ENCODE measurements at regions not wholly inside any gene's neighbourhood (a gene's known extent, or its start where the extent isn't known, plus 50 kb on each side); places are given as distances from the start of the nearest gene placed in this dataset.

GRCh38 chr14:97180304-97181200, 383.4 kb downstream of the VRK1 start:
- Histone ChIP-seq H3K27ac (ENCODE audit: low read depth in 1 of 2, low read length in 1 of 2) (no peak overlapping the region), H3K9ac (ENCODE audit: insufficient read depth in 1 of 2, low read length in 2 of 2) (no peak overlapping the region), H3K4me3 (no peak overlapping the region), H3K9me3 (ENCODE audit: control insufficient read depth in 4 of 4, insufficient read depth in 3 of 4, low read length in 3 of 4) (peaks cover 0 to 8% (median 0%) of the 10 kb centered on the region in 4 donors), H3K4me1 (ENCODE audit: control insufficient read depth in 5 of 5, insufficient read depth in 5 of 5, low read length in 5 of 5) (no peaks in the 10 kb centered on the region), H3K36me3 (ENCODE audit: control insufficient read depth in 4 of 4, insufficient read depth in 4 of 4, low read length in 4 of 4) (no peaks in the 10 kb centered on the region), H3K27me3 (ENCODE audit: control insufficient read depth in 3 of 3, insufficient read depth in 3 of 3, low read length in 2 of 3) (no peaks in the 10 kb centered on the region)
- TF ChIP-seq, protein P1, sequence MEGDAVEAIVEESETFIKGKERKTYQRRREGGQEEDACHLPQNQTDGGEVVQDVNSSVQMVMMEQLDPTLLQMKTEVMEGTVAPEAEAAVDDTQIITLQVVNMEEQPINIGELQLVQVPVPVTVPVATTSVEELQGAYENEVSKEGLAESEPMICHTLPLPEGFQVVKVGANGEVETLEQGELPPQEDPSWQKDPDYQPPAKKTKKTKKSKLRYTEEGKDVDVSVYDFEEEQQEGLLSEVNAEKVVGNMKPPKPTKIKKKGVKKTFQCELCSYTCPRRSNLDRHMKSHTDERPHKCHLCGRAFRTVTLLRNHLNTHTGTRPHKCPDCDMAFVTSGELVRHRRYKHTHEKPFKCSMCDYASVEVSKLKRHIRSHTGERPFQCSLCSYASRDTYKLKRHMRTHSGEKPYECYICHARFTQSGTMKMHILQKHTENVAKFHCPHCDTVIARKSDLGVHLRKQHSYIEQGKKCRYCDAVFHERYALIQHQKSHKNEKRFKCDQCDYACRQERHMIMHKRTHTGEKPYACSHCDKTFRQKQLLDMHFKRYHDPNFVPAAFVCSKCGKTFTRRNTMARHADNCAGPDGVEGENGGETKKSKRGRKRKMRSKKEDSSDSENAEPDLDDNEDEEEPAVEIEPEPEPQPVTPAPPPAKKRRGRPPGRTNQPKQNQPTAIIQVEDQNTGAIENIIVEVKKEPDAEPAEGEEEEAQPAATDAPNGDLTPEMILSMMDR (IDR thresholded peaks at IDR 0.05; ENCODE audit: control extremely low read depth, extremely low read depth): no peak
- no peak for DNase-seq
- no peak for ATAC-seq (ENCODE audit: insufficient read depth, low FRiP score)
- 87 to 92% methylated on average over 32 of the region's 32 CpGs for WGBS, 2 donors

- WGBS, 2 donors: 25 to 35% methylated on average over 6 of the region's 6 CpGs
- ATAC-seq (ENCODE audit: insufficient read depth, low FRiP score): no peak
- Histone ChIP-seq H3K9ac (ENCODE audit: insufficient read depth in 1 of 2, low read length in 2 of 2) (no peak overlapping the region), H3K27ac (ENCODE audit: low read depth in 1 of 2, low read length in 1 of 2) (no peak overlapping the region), H3K4me3 (no peak overlapping the region), H3K27me3 (ENCODE audit: control insufficient read depth in 3 of 3, insufficient read depth in 3 of 3, low read length in 2 of 3) (no peaks in the 10 kb centered on the region), H3K36me3 (ENCODE audit: control insufficient read depth in 4 of 4, insufficient read depth in 4 of 4, low read length in 4 of 4) (no peaks in the 10 kb centered on the region), H3K9me3 (ENCODE audit: control insufficient read depth in 4 of 4, insufficient read depth in 3 of 4, low read length in 3 of 4) (peaks cover 0 to 8% (median 0%) of the 10 kb centered on the region in 4 donors), H3K4me1 (ENCODE audit: control insufficient read depth in 5 of 5, insufficient read depth in 5 of 5, low read length in 5 of 5) (no peaks in the 10 kb centered on the region)
- peak in 1 of 3 donors; percentile 20 for DNase-seq
- TF ChIP-seq, protein P1 (IDR thresholded peaks at IDR 0.05; ENCODE audit: control extremely low read depth, extremely low read depth): no peak
Measured at GRCh38 chr14:97185186-97185585, 388.0 kb downstream of the VRK1 start.

GRCh38 chr14:97187916-97188315, 390.7 kb downstream of the VRK1 start:
- Histone ChIP-seq H3K4me1 (ENCODE audit: control insufficient read depth in 5 of 5, insufficient read depth in 5 of 5, low read length in 5 of 5) (no peaks in the 10 kb centered on the region), H3K9ac (ENCODE audit: insufficient read depth in 1 of 2, low read length in 2 of 2) (no peak overlapping the region), H3K36me3 (ENCODE audit: control insufficient read depth in 4 of 4, insufficient read depth in 4 of 4, low read length in 4 of 4) (no peaks in the 10 kb centered on the region), H3K4me3 (no peak overlapping the region), H3K27ac (ENCODE audit: low read depth in 1 of 2, low read length in 1 of 2) (no peak overlapping the region), H3K9me3 (ENCODE audit: control insufficient read depth in 4 of 4, insufficient read depth in 3 of 4, low read length in 3 of 4) (no peaks in the 10 kb centered on the region), H3K27me3 (ENCODE audit: control insufficient read depth in 3 of 3, insufficient read depth in 3 of 3, low read length in 2 of 3) (no peaks in the 10 kb centered on the region)
- TF ChIP-seq, protein P1 (IDR thresholded peaks at IDR 0.05; ENCODE audit: control extremely low read depth, extremely low read depth): no peak
- DNase-seq (no peak), ATAC-seq (ENCODE audit: insufficient read depth, low FRiP score) (no peak)
- 64 to 66% methylated on average over 1 to 2 of the region's 2 CpGs for WGBS, 2 donors

Measured in lung (tissue), 11 donors.